Osteocyte (in vitro differentiated cells): ENCODE measurements at regions not wholly inside any gene's neighbourhood (a gene's known extent, or its start where the extent isn't known, plus 50 kb on each side); places are given as distances from the start of the nearest gene placed in this dataset.
A peak's percentile ranks its signal among the peaks of the same experiment; 100 is the strongest.

Experiments used
- DNase-seq: peaks from one replicate; pipeline ENCODE4 v3.0.0; 2021; ENCODE audit warnings: mixed read lengths; ENCODE audit not compliant: unreplicated experiment; ENCODE audit errors: extremely low spot score
- H3K27ac Mint-ChIP-seq: one replicate; pipeline ENCODE4 v1.8.0; 2021; ENCODE audit warnings: mild to moderate bottlenecking, mixed read lengths; ENCODE audit not compliant: unreplicated experiment
- H3K27me3 Mint-ChIP-seq: one replicate; pipeline ENCODE4 v1.8.0; 2021; ENCODE audit warnings: mixed read lengths; ENCODE audit not compliant: unreplicated experiment
- H3K36me3 Mint-ChIP-seq: one replicate; pipeline ENCODE4 v1.8.0; 2021; ENCODE audit warnings: mixed read lengths; ENCODE audit not compliant: unreplicated experiment
- H3K4me1 Mint-ChIP-seq: one replicate; pipeline ENCODE4 v1.8.0; 2021; ENCODE audit warnings: mixed read lengths; ENCODE audit not compliant: unreplicated experiment
- H3K4me3 Mint-ChIP-seq: one replicate; pipeline ENCODE4 v1.8.0; 2021; ENCODE audit warnings: mild to moderate bottlenecking, moderate library complexity, mixed read lengths; ENCODE audit not compliant: unreplicated experiment
- H3K9me3 Mint-ChIP-seq: one replicate; pipeline ENCODE4 v1.8.0; 2021; ENCODE audit warnings: mixed read lengths; ENCODE audit not compliant: unreplicated experiment
- CTCF ChIP-seq: fragments of 200-600 bp; sonication (generic); IDR thresholded peaks from 2 replicates; pipeline ENCODE4 v1.5.0; 2021; ENCODE audit warnings: antibody characterized with exemption, mild to moderate bottlenecking, moderate library complexity

GRCh38 chr20:9969626-9970025 lies 65.2 kb upstream of the ANKEF1 start:
- H3K36me3 Mint-ChIP-seq = no peaks in the 10 kb centered on the region
- no peak overlapping the region for H3K27ac Mint-ChIP-seq
- H3K4me1 Mint-ChIP-seq = no peaks in the 10 kb centered on the region
- H3K4me3 Mint-ChIP-seq = no peak overlapping the region
- peaks cover 47% of the 10 kb centered on the region for H3K27me3 Mint-ChIP-seq
- H3K9me3 Mint-ChIP-seq = no peaks in the 10 kb centered on the region
- DNase-seq = no peak
- TF ChIP-seq CTCF = no peak

GRCh38 chr20:9968015-9968414 lies 66.8 kb upstream of the ANKEF1 start:
- Mint-ChIP-seq H3K27me3 (peaks cover 45% of the 10 kb centered on the region), H3K36me3 (no peaks in the 10 kb centered on the region), H3K4me3 (no peak overlapping the region), H3K27ac (no peak overlapping the region), H3K9me3 (no peaks in the 10 kb centered on the region), H3K4me1 (no peaks in the 10 kb centered on the region)
- no peak for TF ChIP-seq CTCF
- no peak for DNase-seq

- no peaks in the 10 kb centered on the region for H3K36me3 Mint-ChIP-seq
- no peak for DNase-seq
- H3K27me3 Mint-ChIP-seq = peaks cover 41% of the 10 kb centered on the region
- no peak overlapping the region for H3K4me3 Mint-ChIP-seq
- no peaks in the 10 kb centered on the region for H3K9me3 Mint-ChIP-seq
- H3K27ac Mint-ChIP-seq = no peak overlapping the region
- H3K4me1 Mint-ChIP-seq = no peaks in the 10 kb centered on the region
- peak; percentile 24 for TF ChIP-seq CTCF
These were observed 67.8 kb upstream of the ANKEF1 start for GRCh38 chr20:9966966-9967365.

GRCh38 chr20:9963029-9963428 lies 71.8 kb upstream of the ANKEF1 start:
- peaks cover 31% of the 10 kb centered on the region for H3K27me3 Mint-ChIP-seq
- no peak for TF ChIP-seq CTCF
- no peak overlapping the region for H3K27ac Mint-ChIP-seq
- no peak overlapping the region for H3K4me3 Mint-ChIP-seq
- no peaks in the 10 kb centered on the region for H3K9me3 Mint-ChIP-seq
- H3K4me1 Mint-ChIP-seq = no peaks in the 10 kb centered on the region
- no peaks in the 10 kb centered on the region for H3K36me3 Mint-ChIP-seq
- DNase-seq = no peak

GRCh38 chr20:9958693-9959092 lies 76.1 kb upstream of the ANKEF1 start:
- no peaks in the 10 kb centered on the region for H3K4me1 Mint-ChIP-seq
- H3K36me3 Mint-ChIP-seq = no peaks in the 10 kb centered on the region
- no peak overlapping the region for H3K27ac Mint-ChIP-seq
- peaks cover 23% of the 10 kb centered on the region for H3K27me3 Mint-ChIP-seq
- DNase-seq = no peak
- no peak overlapping the region for H3K4me3 Mint-ChIP-seq
- no peak for TF ChIP-seq CTCF
- H3K9me3 Mint-ChIP-seq = no peaks in the 10 kb centered on the region
